GM18499 (cell line): ENCODE measurements at regions not wholly inside any gene's neighbourhood (a gene's known extent, or its start where the extent isn't known, plus 50 kb on each side); places are given as distances from the start of the nearest gene placed in this dataset.
"Not testable (repeated sequence)": the region's sequence is repeated elsewhere in the genome, so short reads cannot be mapped to it uniquely, and the experiment has no call there.

ENCODE experiments used
- ATAC-seq: cut with Tn5 transposase; IDR thresholded peaks from one replicate; pipeline ENCODE4 v1.9.1; 2021; ENCODE audit warnings: moderate number of reproducible peaks; ENCODE audit not compliant: insufficient read depth, unreplicated experiment

DNA sequence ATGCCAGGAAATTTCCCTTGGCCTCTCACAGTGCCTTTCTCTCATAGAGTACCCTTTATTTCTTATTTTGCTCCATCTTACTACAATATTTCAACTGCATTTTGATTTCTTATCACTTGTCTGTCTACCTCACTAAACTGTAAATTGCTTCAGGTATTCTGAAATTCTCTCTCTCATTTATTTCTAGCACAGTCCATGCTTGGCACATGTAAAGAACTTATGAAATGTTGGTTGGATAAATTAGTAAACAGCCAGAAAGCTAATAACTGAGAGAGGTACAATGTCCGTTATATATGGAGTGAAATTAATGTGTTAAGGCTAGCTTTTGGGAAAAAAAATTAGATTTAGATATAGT is 138.3 kb upstream of the RFC3 start:
- no peak for ATAC-seq

DNA sequence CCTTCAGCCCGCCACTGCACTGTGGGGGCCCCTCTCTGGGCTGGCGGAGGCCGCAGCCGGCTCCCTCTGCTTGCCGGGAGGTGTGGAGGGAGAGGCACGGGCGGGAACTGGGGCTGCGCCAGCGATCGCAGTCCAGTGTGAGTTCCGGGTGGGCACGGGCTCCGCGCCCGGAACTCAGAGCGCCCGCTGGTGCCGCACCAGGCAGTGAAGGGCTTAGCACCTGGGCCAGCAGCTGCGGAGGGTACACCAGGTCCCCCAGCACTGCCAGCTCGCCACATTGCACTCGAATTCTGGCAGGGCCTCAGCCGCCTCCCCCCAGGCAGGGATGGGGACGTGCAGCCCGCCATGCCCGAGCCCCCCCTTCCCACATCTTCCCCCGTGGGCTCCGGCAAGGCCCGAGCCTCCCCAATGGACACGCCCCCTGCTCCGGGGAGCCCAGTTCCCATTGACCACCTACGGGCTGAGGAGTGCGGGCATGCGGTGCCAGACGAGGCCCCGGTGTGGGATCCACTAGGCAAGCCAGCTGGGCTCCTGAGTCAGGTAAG is 135.9 kb upstream of the RFC3 start:
- ATAC-seq: no peak

GRCh38 chr13:33682646-33683045 is 135.3 kb upstream of the RFC3 start:
- not testable (repeated sequence) for ATAC-seq

DNA sequence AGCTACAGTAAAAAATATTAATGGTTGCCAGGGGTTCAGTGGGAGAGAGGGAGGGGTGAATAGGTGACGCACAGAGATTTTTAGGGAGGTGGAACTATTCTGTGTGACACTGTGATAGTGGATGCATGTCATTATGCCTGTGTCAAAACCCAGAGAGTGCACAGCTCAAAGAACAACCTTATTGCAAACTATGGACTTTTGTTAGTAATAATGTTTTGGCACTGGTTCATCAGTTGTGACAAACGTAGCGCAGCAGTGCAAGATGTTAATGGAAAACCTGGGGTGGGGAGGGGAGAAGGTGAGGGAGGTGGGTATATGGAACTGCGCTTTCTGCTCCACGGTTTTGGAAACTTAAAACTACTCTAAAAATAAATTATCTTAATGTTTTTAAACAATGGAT is 134.6 kb upstream of the RFC3 start:
- no peak for ATAC-seq

DNA sequence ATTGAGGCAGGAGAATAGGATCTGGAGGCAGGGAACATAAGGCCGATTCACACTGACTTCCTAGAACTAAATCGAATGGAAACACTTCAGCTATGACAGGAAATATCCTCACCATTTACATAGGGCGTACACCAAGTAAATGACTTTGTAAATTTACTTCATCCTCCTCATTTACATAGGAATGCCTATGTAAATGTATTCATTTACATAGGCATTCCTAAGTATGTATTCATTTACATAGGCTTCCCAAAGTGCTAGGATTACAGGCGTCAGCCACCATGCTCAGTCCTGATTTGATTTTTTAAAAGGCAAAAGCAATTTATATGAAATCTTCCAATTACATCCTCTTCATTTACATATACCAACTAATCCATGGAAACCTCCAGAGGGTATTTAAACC is 133.1 kb upstream of the RFC3 start:
- no peak for ATAC-seq

- no peak for ATAC-seq
Measured at GRCh38 chr13:33686772-33687480, 131.0 kb upstream of the RFC3 start.

DNA sequence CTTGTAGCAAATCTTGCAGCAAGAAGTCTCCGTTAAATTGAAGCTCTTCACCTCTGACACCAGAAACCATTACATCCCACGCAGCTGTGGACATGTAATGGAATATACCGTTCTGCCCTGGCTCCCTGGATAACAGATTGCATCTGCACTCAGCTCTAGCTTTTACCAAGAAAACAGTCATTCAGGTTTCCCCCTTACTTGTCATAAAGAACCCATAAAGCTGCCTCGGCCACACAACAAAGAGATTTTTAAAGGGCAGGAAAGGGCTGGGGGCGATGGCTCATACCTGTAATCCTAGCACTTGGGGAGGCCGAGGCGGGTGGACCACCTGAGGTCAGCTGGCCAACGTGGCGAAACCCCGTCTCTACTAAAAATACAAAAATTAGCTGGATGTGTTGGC is 127.6 kb upstream of the RFC3 start:
- ATAC-seq: no peak

GRCh38 chr13:33691980-33692379 is 126.0 kb upstream of the RFC3 start:
- ATAC-seq: no peak

DNA sequence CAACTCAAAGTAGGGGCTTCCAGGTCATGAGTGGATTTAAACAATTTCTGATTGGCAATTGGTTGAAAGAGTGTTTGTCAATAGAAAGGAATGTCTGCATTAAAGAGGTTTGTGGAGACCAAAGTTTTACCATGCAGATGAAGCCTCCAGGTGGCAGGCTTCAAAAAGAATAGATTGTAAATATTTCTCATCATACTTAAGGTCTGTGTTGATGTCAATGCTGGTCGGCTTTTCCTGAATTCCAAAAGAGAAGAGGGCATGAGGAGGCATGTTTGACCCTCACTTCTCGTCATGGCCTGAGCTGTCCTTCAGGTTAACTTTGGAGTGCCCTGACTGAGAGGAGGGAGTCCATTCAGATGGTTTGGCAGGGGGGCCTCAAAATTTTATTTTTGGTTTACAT is 125.4 kb upstream of the RFC3 start:
- ATAC-seq: no peak

DNA sequence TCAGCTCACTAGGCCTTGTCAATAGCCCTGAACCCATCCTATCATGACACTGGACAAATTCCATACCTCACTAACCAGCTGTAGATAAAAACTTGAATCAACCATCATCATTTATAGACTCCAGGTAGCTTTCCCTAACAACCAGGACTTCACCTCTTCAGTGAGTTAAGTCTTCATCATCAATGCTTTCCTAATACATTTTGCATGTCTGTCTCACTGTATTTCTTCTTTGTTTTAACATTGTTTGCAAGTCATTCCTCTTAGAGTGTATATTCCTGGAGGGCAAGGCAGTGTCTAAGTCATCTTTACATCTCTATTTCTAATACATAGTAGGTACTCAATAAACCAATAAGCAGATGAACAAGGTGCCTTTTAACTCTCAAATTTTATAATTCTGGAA is 123.4 kb upstream of the RFC3 start:
- no peak for ATAC-seq

- ATAC-seq: no peak
Measured at GRCh38 chr13:33696530-33696929, 121.4 kb upstream of the RFC3 start.

- no peak for ATAC-seq
Measured at GRCh38 chr13:33697926-33698325, 120.0 kb upstream of the RFC3 start.

- no peak for ATAC-seq
Measured at GRCh38 chr13:33707449-33707848, 110.5 kb upstream of the RFC3 start.

- ATAC-seq: no peak
Measured at GRCh38 chr13:33710924-33711323, 107.0 kb upstream of the RFC3 start.

- no peak for ATAC-seq
Measured at GRCh38 chr13:33711436-33711835, 106.5 kb upstream of the RFC3 start.

- ATAC-seq: no peak
Measured at GRCh38 chr13:33717775-33718174, 100.2 kb upstream of the RFC3 start.

GRCh38 chr13:33721724-33722123 is 96.2 kb upstream of the RFC3 start:
- ATAC-seq: no peak

- ATAC-seq: no peak
Measured at GRCh38 chr13:33722216-33722915, 95.6 kb upstream of the RFC3 start.

GRCh38 chr13:33723365-33723764 is 94.6 kb upstream of the RFC3 start:
- no peak for ATAC-seq

GRCh38 chr13:33723772-33724435 is 94.0 kb upstream of the RFC3 start:
- ATAC-seq: peak; percentile 49

DNA sequence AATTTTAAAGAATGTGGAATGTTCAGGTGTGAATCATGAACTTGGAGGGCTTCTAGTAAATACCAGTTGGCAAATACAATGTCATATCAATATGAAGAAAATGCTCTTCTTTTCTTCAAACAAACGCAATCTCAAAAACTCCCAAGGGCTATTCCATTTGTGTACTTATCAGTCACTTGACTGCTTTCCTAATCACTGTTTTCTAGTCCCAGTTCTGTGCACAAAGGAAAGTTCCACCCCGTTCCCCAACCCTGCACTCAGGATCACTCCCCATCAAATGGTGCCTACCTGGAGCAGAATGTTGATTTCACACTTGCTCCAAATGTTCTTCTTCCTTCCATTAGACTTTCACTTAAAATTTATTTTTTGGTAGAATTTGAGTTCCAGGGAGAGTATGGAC is 92.6 kb upstream of the RFC3 start:
- ATAC-seq: no peak
